ENCODE measurements at regions not wholly inside any gene's neighbourhood (a gene's known extent, or its start where the extent isn't known, plus 50 kb on each side); places are given as distances from the start of the nearest gene placed in this dataset.
"Not testable (repeated sequence)": the region's sequence is repeated elsewhere in the genome, so short reads cannot be mapped to it uniquely, and the experiment has no call there.

DNA sequence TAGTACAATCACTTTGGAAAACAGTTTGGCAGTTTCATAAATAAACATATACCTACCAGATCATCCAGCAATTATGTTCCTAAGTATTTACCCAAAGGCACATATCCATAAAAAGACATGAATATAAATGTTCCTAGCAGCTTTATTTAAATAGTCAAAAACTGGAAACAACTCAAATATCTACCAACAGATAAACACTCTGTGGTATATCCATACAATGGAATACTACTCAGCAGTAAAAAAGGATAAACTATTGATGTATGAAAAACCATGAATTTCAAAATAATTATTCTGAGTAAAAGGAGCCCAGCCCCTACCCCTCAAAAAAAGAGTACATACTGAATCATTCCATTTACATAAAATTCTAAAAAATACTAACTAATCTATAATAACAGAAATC, 232.7 kb upstream of the SLC30A5 start:
- ChIA-PET POLR2A (no interaction called here), CTCF (no interaction called here)
- Histone ChIP-seq H3K4me1 (ENCODE audit: control insufficient read depth in 1 of 2, insufficient read depth in 2 of 2, low read depth in 1 of 2, low read length in 1 of 2) (peaks cover 0 to 7% of the 10 kb centered on the region in 2 experiments; a peak in 1 of 4 replicates), H3K4me2 (no peak overlapping the region), H3K9ac (no peak overlapping the region), H3K9me3 (no peaks in the 10 kb centered on the region), H3K9me2 (no peaks in the 10 kb centered on the region), H3K79me2 (ENCODE audit: insufficient read depth) (no peaks in the 10 kb centered on the region), H3K27ac (ENCODE audit: low read depth in 2 of 2, low read length in 1 of 2) (no peak overlapping the region), H3K36me3 (replicated peaks in 1 of 2; ENCODE audit: control insufficient read depth in 1 of 2, insufficient read depth in 2 of 2, low read length in 1 of 2) (no peaks in the 10 kb centered on the region), H3K4me3 (ENCODE audit: low read depth in 2 of 2, low read length in 1 of 2) (no peak overlapping the region), H4K20me1 (ENCODE audit: insufficient read depth) (no peaks in the 10 kb centered on the region), H3F3A (replicated peaks; ENCODE audit: insufficient read depth) (no peaks in the 10 kb centered on the region), H3K27me3 (ENCODE audit: insufficient read depth) (no peaks in the 10 kb centered on the region), H2AFZ (ENCODE audit: low read depth) (no peak overlapping the region)
- no peak for DNase-seq
- TF ChIP-seq YY1 (IDR thresholded peaks at IDR 0.05; ENCODE audit: low read depth), result no peak
- TF ChIP-seq FOXJ3 (CRISPR knock-in tag; IDR thresholded peaks at IDR 0.05), result no peak
- TF ChIP-seq, protein P1, sequence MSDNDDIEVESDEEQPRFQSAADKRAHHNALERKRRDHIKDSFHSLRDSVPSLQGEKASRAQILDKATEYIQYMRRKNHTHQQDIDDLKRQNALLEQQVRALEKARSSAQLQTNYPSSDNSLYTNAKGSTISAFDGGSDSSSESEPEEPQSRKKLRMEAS (IDR thresholded peaks at IDR 0.05; ENCODE audit: low read depth), result no peak
- TF ChIP-seq RXRA (IDR thresholded peaks at IDR 0.05; ENCODE audit: borderline replicate concordance, low read depth), result no peak
- TF ChIP-seq RCOR1 (IDR thresholded peaks at IDR 0.05; ENCODE audit: low read length), result no peak

DNA sequence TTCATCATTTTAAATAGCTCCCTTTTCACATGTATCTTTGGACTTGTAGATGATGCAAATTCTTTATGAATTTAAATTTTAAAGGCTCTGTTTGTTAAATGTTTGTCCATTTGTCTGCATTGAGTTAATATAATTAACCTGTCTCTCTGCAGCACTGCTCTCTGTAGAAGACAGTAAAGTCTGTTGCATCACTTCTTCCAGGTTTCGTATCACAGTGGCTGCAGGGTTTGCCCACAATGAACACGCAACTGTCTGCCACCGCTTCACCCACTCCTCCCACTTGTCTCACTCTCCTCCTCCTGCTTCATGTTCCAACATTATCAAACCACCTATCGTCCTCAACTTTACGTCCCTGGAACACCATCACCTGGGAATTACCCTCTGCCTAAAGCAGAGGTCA, 231.3 kb upstream of the SLC30A5 start:
- no peaks in the 10 kb centered on the region for H3K9me2 ChIP-seq
- no peak overlapping the region for H3K4me3 ChIP-seq (ENCODE audit: low read depth in 2 of 2, low read length in 1 of 2)
- H3K4me1 ChIP-seq (ENCODE audit: control insufficient read depth in 1 of 2, insufficient read depth in 2 of 2, low read depth in 1 of 2, low read length in 1 of 2), result peaks cover 0 to 7% of the 10 kb centered on the region in 2 experiments; a peak in 1 of 4 replicates
- TF ChIP-seq CHD2 (IDR thresholded peaks at IDR 0.05; ENCODE audit: low read length, partially characterized antibody) (no peak), TCF12 (IDR thresholded peaks at IDR 0.05) (no peak), FOSL2 (IDR thresholded peaks at IDR 0.05; ENCODE audit: borderline replicate concordance, low read depth) (no peak), RCOR1 (IDR thresholded peaks at IDR 0.05; ENCODE audit: low read length) (no peak)
- WGBS (ENCODE audit: low lambda C conversion rate), result 60% methylated on average over 5 of the region's 5 CpGs
- H3K9ac ChIP-seq, result no peak overlapping the region
- no peak overlapping the region for H3K27ac ChIP-seq (ENCODE audit: low read depth in 2 of 2, low read length in 1 of 2)
- no peaks in the 10 kb centered on the region for H4K20me1 ChIP-seq (ENCODE audit: insufficient read depth)
- H3F3A ChIP-seq (replicated peaks; ENCODE audit: insufficient read depth), result no peaks in the 10 kb centered on the region
- no peaks in the 10 kb centered on the region for H3K9me3 ChIP-seq
- H2AFZ ChIP-seq (ENCODE audit: low read depth), result no peak overlapping the region
- H3K27me3 ChIP-seq (ENCODE audit: insufficient read depth), result no peaks in the 10 kb centered on the region
- H3K79me2 ChIP-seq (ENCODE audit: insufficient read depth), result no peaks in the 10 kb centered on the region
- DNase-seq, result no peak
- H3K4me2 ChIP-seq, result no peak overlapping the region
- ChIA-PET CTCF (no interaction called here), POLR2A (no interaction called here)
- no peaks in the 10 kb centered on the region for H3K36me3 ChIP-seq (replicated peaks in 1 of 2; ENCODE audit: control insufficient read depth in 1 of 2, insufficient read depth in 2 of 2, low read length in 1 of 2)

DNA sequence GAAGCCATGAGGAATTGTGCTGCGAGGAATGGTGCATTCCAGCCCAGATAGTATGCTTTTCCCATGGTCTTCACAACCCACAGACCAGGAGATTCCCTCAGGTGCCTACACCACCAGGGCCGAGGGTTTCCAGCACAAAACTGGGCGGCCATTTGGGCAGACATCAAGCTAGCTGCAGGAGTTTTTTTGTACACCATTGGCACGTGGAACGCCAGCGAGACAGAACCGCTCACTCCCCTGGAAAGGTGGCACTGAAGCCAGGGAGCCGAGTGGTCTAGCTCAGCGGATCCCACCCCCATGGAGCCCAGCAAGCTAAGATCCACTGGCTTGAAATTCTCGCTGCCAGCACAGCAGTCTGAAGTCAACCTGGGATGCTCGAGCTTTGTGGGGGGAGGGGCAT, 228.6 kb upstream of the SLC30A5 start:
- H3K4me1 ChIP-seq (ENCODE audit: control insufficient read depth in 1 of 2, insufficient read depth in 2 of 2, low read depth in 1 of 2, low read length in 1 of 2); H4K20me1 ChIP-seq (ENCODE audit: insufficient read depth); H3K9me3 ChIP-seq; H3F3A ChIP-seq (replicated peaks; ENCODE audit: insufficient read depth); CTCF ChIA-PET; H3K9me2 ChIP-seq; POLR2A ChIA-PET; H3K27ac ChIP-seq (ENCODE audit: low read depth in 2 of 2, low read length in 1 of 2); H3K4me2 ChIP-seq; DNase-seq; H3K36me3 ChIP-seq (replicated peaks in 1 of 2; ENCODE audit: control insufficient read depth in 1 of 2, insufficient read depth in 2 of 2, low read length in 1 of 2); H3K27me3 ChIP-seq (ENCODE audit: insufficient read depth); H3K4me3 ChIP-seq (ENCODE audit: low read depth in 2 of 2, low read length in 1 of 2); H2AFZ ChIP-seq (ENCODE audit: low read depth); H3K9ac ChIP-seq; H3K79me2 ChIP-seq (ENCODE audit: insufficient read depth): not testable (repeated sequence)
- 39% methylated on average over 3 of the region's 11 CpGs for WGBS (ENCODE audit: low lambda C conversion rate)
